Esophagus squamous epithelium (tissue), 5 donors: ENCODE measurements at regions not wholly inside any gene's neighbourhood (a gene's known extent, or its start where the extent isn't known, plus 50 kb on each side); places are given as distances from the start of the nearest gene placed in this dataset.
"Not testable (repeated sequence)": the region's sequence is repeated elsewhere in the genome, so short reads cannot be mapped to it uniquely, and the experiment has no call there.

Source experiments
- DNase-seq: peaks from one replicate; lab custom pipeline; 2025; lab: John Stamatoyannopoulos, UW
- H3K27ac ChIP-seq, 4 donors: fragments of 200-600 bp; sonication (generic); one replicate each; pipeline ENCODE4 v1.5.1; 2016 to 2019; ENCODE audit warnings: mild to moderate bottlenecking in 1 of 4
- H3K27me3 ChIP-seq, 4 donors: fragments of 200-600 bp; sonication (generic); 1 replicate in 3 of 4; 2 replicates in 1 of 4; pipeline versions ENCODE4 v1.5.1 to v1.6.0; 2017 to 2021; ENCODE audit warnings: antibody characterized with exemption in 1 of 4
- H3K36me3 ChIP-seq, 3 donors: fragments of 200-600 bp; sonication (generic); one replicate each; pipeline ENCODE4 v1.5.1; 2016 to 2019
- H3K4me1 ChIP-seq, 3 donors: fragments of 200-600 bp; sonication (generic); one replicate each; pipeline ENCODE4 v1.5.1; 2017 to 2019
- H3K4me3 ChIP-seq, 4 donors: fragments of 200-600 bp; sonication (generic); 1 replicate in 3 of 4; 2 replicates in 1 of 4; pipeline ENCODE4 v1.5.1; 2016 to 2019; ENCODE audit warnings: mild to moderate bottlenecking in 2 of 4, moderate library complexity in 1 of 4
- H3K9me3 ChIP-seq, 3 donors: fragments of 200-600 bp; sonication (generic); one replicate each; pipeline ENCODE4 v1.5.1; 2016 to 2019
- CTCF ChIP-seq, 6 experiments: fragments of 450-650 bp in 4 of 6; fragments of 200-600 bp in 2 of 6; sonication (generic) in 2 of 6; IDR thresholded peaks; one replicate each; pipeline ENCODE4 v1.5.1; 2016 to 2019; ENCODE audit warnings: antibody characterized with exemption in 6 of 6, mild to moderate bottlenecking in 4 of 6, moderate library complexity in 4 of 6
- POLR2A ChIP-seq, 4 donors: fragments of 450-650 bp; IDR thresholded peaks; one replicate each; pipeline ENCODE4 v1.6.1; 2017; ENCODE audit warnings: antibody characterized with exemption in 4 of 4, mild to moderate bottlenecking in 4 of 4, moderate library complexity in 3 of 4
- WGBS, 2 donors: methylation state at CpG; one replicate each; pipeline ENCODE4 v1.1.5; 2018; 5-methylcytosine and 5-hydroxymethylcytosine counted together
- intact Hi-C: fragments of 100-400 bp; cut with DNase I; formaldehyde crosslinking; loops from one replicate; pipeline ENCODE4 v1.15.0; 2022
- donor health status: DM: yes; HTN: yes; CAD: no.

GRCh38 chr15:31206386-31207181, 105.1 kb upstream of the TRPM1 start:
- Histone ChIP-seq H3K27me3 (peaks cover 0 to 8% (median 0%) of the 10 kb centered on the region in 4 donors), H3K4me1 (peaks cover 0 to 30% (median 2%) of the 10 kb centered on the region in 3 donors), H3K36me3 (no peaks in the 10 kb centered on the region), H3K27ac (no peak overlapping the region), H3K4me3 (no peak overlapping the region), H3K9me3 (no peaks in the 10 kb centered on the region)
- intact Hi-C loops, result no loop called here
- TF ChIP-seq CTCF (IDR thresholded peaks at IDR 0.05), result no peak
- TF ChIP-seq POLR2A (IDR thresholded peaks at IDR 0.05), result no peak
- WGBS, 2 donors, result 60 to 74% methylated on average over 3 to 8 of the region's 14 CpGs
- DNase-seq, result no peak

DNA sequence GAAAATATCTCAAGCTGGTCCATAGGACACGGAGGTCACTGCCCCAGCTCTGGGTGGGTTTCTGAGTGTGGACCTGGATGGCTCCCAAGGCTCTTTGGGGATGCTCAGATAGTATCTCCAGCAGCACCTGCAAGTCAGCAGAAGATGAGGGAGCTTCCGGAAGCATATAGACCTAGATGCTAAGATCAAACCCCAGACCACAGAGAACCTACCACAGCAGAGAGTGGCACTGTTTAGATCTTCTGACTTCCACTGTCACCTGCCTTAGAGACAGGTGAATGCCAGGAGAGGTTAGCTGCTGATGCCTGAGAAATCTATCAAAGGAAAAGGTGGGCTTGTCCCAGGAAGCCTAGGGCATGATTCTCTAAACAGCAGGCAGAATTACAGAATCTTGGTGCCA, 105.7 kb upstream of the TRPM1 start:
- H3K27ac ChIP-seq, result no peak overlapping the region
- TF ChIP-seq POLR2A (IDR thresholded peaks at IDR 0.05) (no peak), CTCF (IDR thresholded peaks at IDR 0.05) (no peak)
- intact Hi-C loops, result no loop called here
- peaks cover 0 to 8% (median 0%) of the 10 kb centered on the region in 4 donors for H3K27me3 ChIP-seq
- no peak for DNase-seq
- H3K4me3 ChIP-seq, result no peak overlapping the region
- H3K9me3 ChIP-seq, result no peaks in the 10 kb centered on the region
- peaks cover 7 to 36% (median 9%) of the 10 kb centered on the region in 3 donors for H3K4me1 ChIP-seq
- 90 to 100% methylated on average over 1 to 2 of the region's 2 CpGs for WGBS, 2 donors
- H3K36me3 ChIP-seq, result no peaks in the 10 kb centered on the region

- H3K27ac ChIP-seq, H3K9me3 ChIP-seq, H3K27me3 ChIP-seq, H3K4me3 ChIP-seq, DNase-seq, intact Hi-C loops, H3K36me3 ChIP-seq: not testable (repeated sequence)
- peaks cover 12 to 43% (median 15%) of the 10 kb centered on the region in 3 donors for H3K4me1 ChIP-seq
- WGBS, 2 donors, result 100% methylated on average over 1 of the region's 1 CpG
Measured at GRCh38 chr15:31207861-31208260, 106.3 kb upstream of the TRPM1 start.

DNA sequence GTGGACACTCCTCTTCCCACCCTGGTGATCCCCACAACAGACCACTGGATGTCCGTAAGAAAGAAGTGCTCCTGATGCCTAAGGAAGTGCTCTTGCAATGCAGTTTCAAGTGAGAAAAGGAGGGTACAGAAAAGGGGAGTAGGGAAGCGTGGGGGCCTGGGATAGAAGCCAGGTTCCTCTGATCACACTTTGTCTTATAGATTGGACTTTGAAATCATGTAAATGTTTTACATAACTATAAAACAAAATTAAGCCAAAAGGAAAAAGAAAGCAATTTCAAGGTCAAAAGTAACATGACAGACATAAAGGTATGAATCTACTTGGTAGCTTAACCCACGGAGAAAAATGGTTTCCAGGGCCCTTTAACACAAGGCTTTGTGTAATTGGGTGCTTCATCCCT, 107.3 kb upstream of the TRPM1 start:
- no peaks in the 10 kb centered on the region for H3K36me3 ChIP-seq
- H3K4me3 ChIP-seq, result no peak overlapping the region
- no peak overlapping the region for H3K27ac ChIP-seq
- no peaks in the 10 kb centered on the region for H3K9me3 ChIP-seq
- H3K4me1 ChIP-seq, result peaks cover 13 to 43% (median 24%) of the 10 kb centered on the region in 3 donors
- 81 to 83% methylated on average over 3 of the region's 3 CpGs for WGBS, 2 donors
- peaks cover 0 to 5% (median 0%) of the 10 kb centered on the region in 4 donors for H3K27me3 ChIP-seq
- TF ChIP-seq CTCF (IDR thresholded peaks at IDR 0.05) (no peak), POLR2A (IDR thresholded peaks at IDR 0.05) (no peak)
- intact Hi-C loops, result no loop called here
- DNase-seq, result no peak

- no peaks in the 10 kb centered on the region for H3K27me3 ChIP-seq
- intact Hi-C loops, result loop anchor here (5.0 to 10.0 kb wide), 2 partner anchors 116 to 183 kb away; partner anchors contain the start of gene KLF13
- peaks cover 33 to 60% (median 39%) of the 10 kb centered on the region in 3 donors for H3K4me1 ChIP-seq
- no peaks in the 10 kb centered on the region for H3K36me3 ChIP-seq
- 63 to 92% methylated on average over 4 of the region's 4 CpGs for WGBS, 2 donors
- no peaks in the 10 kb centered on the region for H3K9me3 ChIP-seq
- no peak for TF ChIP-seq POLR2A (IDR thresholded peaks at IDR 0.05)
- TF ChIP-seq CTCF (IDR thresholded peaks at IDR 0.05), result no peak
- DNase-seq, result no peak
- H3K27ac ChIP-seq, result peak overlapping the region; percentile 72 to 96 (median 81)
- H3K4me3 ChIP-seq, result no peak overlapping the region
Measured at GRCh38 chr15:31211353-31211752, 109.8 kb upstream of the TRPM1 start.
